GM10248 (cell line): ENCODE measurements at regions not wholly inside any gene's neighbourhood (a gene's known extent, or its start where the extent isn't known, plus 50 kb on each side); places are given as distances from the start of the nearest gene placed in this dataset.

Experiments used
- CTCF ChIA-PET: fragments of 300-600 bp; sonication (Branson Sonifier 250); formaldehyde crosslinking; extraction: SDS; loops from one replicate; lab custom pipeline; 2021; ENCODE audit warnings: antibody characterized with exemption; lab: Yijun Ruan, JAX
- POLR2A ChIA-PET: fragments of 350-650 bp; sonication (Branson Sonifier 250); formaldehyde crosslinking; extraction: SDS; loops from one replicate; lab custom pipeline; 2020; ENCODE audit warnings: antibody characterized with exemption; lab: Yijun Ruan, JAX
- DNase-seq: peaks from one replicate; pipeline ENCODE4 v3.0.0; 2012; ENCODE audit errors: extremely low spot score
- CTCF ChIP-seq: IDR thresholded peaks from 2 replicates; pipeline ENCODE4 v1.5.1; 2012; ENCODE audit warnings: mild to moderate bottlenecking, low read depth; ENCODE audit errors: extremely low read depth, missing control alignments, control extremely low read depth

- TF ChIP-seq CTCF: no peak
- CTCF ChIA-PET: no interaction called here
- POLR2A ChIA-PET: no interaction called here
- DNase-seq: no peak
These were observed 285.4 kb upstream of the GLI3 start for GRCh38 chr7:42522227-42522991.

GRCh38 chr7:42511027-42511426 is 274.0 kb upstream of the GLI3 start:
- POLR2A ChIA-PET: no interaction called here
- DNase-seq: no peak
- TF ChIP-seq CTCF: no peak
- CTCF ChIA-PET: no interaction called here

- no peak for TF ChIP-seq CTCF
- POLR2A ChIA-PET: no interaction called here
These were observed 269.1 kb upstream of the GLI3 start for GRCh38 chr7:42506097-42506496.

GRCh38 chr7:42502022-42502421 is 265.0 kb upstream of the GLI3 start:
- ChIA-PET CTCF (interaction anchor here (1.3 kb wide), 1 partner anchor 9 kb away, joined by 3 read pairs; no protein-coding TSS in a partner anchor), POLR2A (no interaction called here)
- DNase-seq: no peak
- no peak for TF ChIP-seq CTCF

More at GRCh38 chr7:42506097-42506496, 269.1 kb upstream of the GLI3 start:
- no peak for DNase-seq
- CTCF ChIA-PET: no interaction called here

- ChIA-PET CTCF (no interaction called here), POLR2A (no interaction called here)
- DNase-seq: no peak
These were observed 258.2 kb upstream of the GLI3 start for GRCh38 chr7:42495256-42495655.

GRCh38 chr7:42494736-42495135 is 257.7 kb upstream of the GLI3 start:
- POLR2A ChIA-PET: no interaction called here
- DNase-seq: no peak
- TF ChIP-seq CTCF: no peak
- CTCF ChIA-PET: interaction anchor here (1.1 kb wide), 1 partner anchor 9 kb away, joined by 3 read pairs; no protein-coding TSS in a partner anchor

More at GRCh38 chr7:42495256-42495655, 258.2 kb upstream of the GLI3 start:
- no peak for TF ChIP-seq CTCF
